HEK293 (cell line): ENCODE measurements at regions not wholly inside any gene's neighbourhood (a gene's known extent, or its start where the extent isn't known, plus 50 kb on each side); places are given as distances from the start of the nearest gene placed in this dataset.

ENCODE experiments used
- CTCF ChIA-PET: fragments of 350-600 bp; formaldehyde crosslinking; extraction: SDS; loops from one replicate; lab custom pipeline; 2021; ENCODE audit warnings: antibody characterized with exemption; lab: Yijun Ruan, JAX
- POLR2A ChIA-PET: fragments of 300-600 bp; formaldehyde crosslinking; extraction: SDS; loops from one replicate; lab custom pipeline; 2020; ENCODE audit warnings: antibody characterized with exemption, inconsistent platforms; lab: Yijun Ruan, JAX
- H3K27ac ChIP-seq: fragments of 200-500 bp; sonication (Bioruptor generic); 2 replicates; pipeline ENCODE4 v1.5.1; 2014; ENCODE audit warnings: low read depth, low read length, control low read depth, inconsistent platforms; ENCODE audit errors: extremely low read depth
- H3K36me3 ChIP-seq, 2 experiments: fragments of 200-500 bp in 1 of 2; sonication (Bioruptor generic) in 1 of 2; 1 replicate in 1 of 2; 2 replicates in 1 of 2; pipeline ENCODE4 v1.5.1; 2014 to 2017; ENCODE audit warnings: inconsistent platforms in 2 of 2, low read length in 2 of 2; ENCODE audit not compliant: control insufficient read depth in 2 of 2, insufficient read depth in 1 of 2
- H3K4me1 ChIP-seq: fragments of 200-500 bp; sonication (Bioruptor generic); 2 replicates; pipeline ENCODE4 v1.5.1; 2014; ENCODE audit warnings: mild to moderate bottlenecking, low read length, inconsistent platforms; ENCODE audit not compliant: control insufficient read depth, insufficient read depth
- H3K4me3 ChIP-seq: 2 replicates; pipeline ENCODE4 v1.5.1; 2011; ENCODE audit warnings: low read depth, mild to moderate bottlenecking, control low read depth, low read length, moderate library complexity
- H3K9me3 ChIP-seq: fragments of 200-500 bp; sonication (Bioruptor generic); 2 replicates; pipeline ENCODE4 v1.5.1; 2014; ENCODE audit warnings: low read depth, low read length, inconsistent platforms; ENCODE audit not compliant: control insufficient read depth, insufficient read depth
- HOXD13 ChIP-seq: sonication (generic); formaldehyde crosslinking; IDR thresholded peaks from 2 replicates; pipeline ENCODE4 v1.8.0; 2022; ENCODE audit warnings: missing genetic modification reagents, borderline replicate concordance
- REPIN1 ChIP-seq: fragments of 450-650 bp; formaldehyde crosslinking; IDR thresholded peaks from 2 replicates; pipeline ENCODE4 v1.5.1; 2017; ENCODE audit warnings: missing biosample characterization, missing genetic modification characterization, low read depth
- SETDB1 ChIP-seq: IDR thresholded peaks from one replicate; pipeline ENCODE4 v1.6.1; 2017; ENCODE audit warnings: mild to moderate bottlenecking, low read length, moderate library complexity, mixed read lengths; ENCODE audit not compliant: insufficient read length
- TRIM28 ChIP-seq: IDR thresholded peaks from 2 replicates; pipeline ENCODE4 v1.6.1; 2011; ENCODE audit warnings: low read length, control low read depth, borderline replicate concordance
- YY2 ChIP-seq: fragments of 450-650 bp; formaldehyde crosslinking; IDR thresholded peaks from 2 replicates; pipeline ENCODE4 v1.5.1; 2016; ENCODE audit warnings: missing biosample characterization, missing genetic modification characterization
- ZNF140 ChIP-seq: fragments of 450-650 bp; formaldehyde crosslinking; IDR thresholded peaks from 2 replicates; pipeline ENCODE4 v1.5.1; 2016; ENCODE audit warnings: missing biosample characterization, missing genetic modification characterization
- ZNF214 ChIP-seq: fragments of 450-650 bp; formaldehyde crosslinking; IDR thresholded peaks from 2 replicates; pipeline ENCODE4 v1.5.1; 2017; ENCODE audit warnings: missing biosample characterization, mild to moderate bottlenecking, missing genetic modification characterization, borderline replicate concordance
- ZNF416 ChIP-seq: fragments of 450-650 bp; formaldehyde crosslinking; IDR thresholded peaks from 2 replicates; pipeline ENCODE4 v1.5.1; 2016; ENCODE audit warnings: missing biosample characterization, missing genetic modification characterization
- ZNF473 ChIP-seq: fragments of 450-650 bp; formaldehyde crosslinking; IDR thresholded peaks from 2 replicates; pipeline ENCODE4 v1.5.1; 2017; ENCODE audit warnings: missing biosample characterization, missing genetic modification characterization
- ZNF555 ChIP-seq: fragments of 450-650 bp; formaldehyde crosslinking; conservative IDR thresholded peaks from 2 replicates; pipeline ENCODE4 v1.5.1; 2017; ENCODE audit warnings: missing biosample characterization, mild to moderate bottlenecking, missing genetic modification characterization, inconsistent platforms
- ZNF585B ChIP-seq: fragments of 450-650 bp; formaldehyde crosslinking; IDR thresholded peaks from 2 replicates; pipeline ENCODE4 v1.5.1; 2016; ENCODE audit warnings: missing biosample characterization, missing genetic modification characterization
- ZNF624 ChIP-seq: fragments of 450-650 bp; formaldehyde crosslinking; IDR thresholded peaks from 2 replicates; pipeline ENCODE4 v1.5.1; 2017; ENCODE audit warnings: missing biosample characterization, missing genetic modification characterization
- ZNF747 ChIP-seq: fragments of 450-650 bp; formaldehyde crosslinking; IDR thresholded peaks from 2 replicates; pipeline ENCODE4 v1.5.1; 2016; ENCODE audit warnings: missing biosample characterization, missing genetic modification characterization
- ZNF777 ChIP-seq: fragments of 450-650 bp; formaldehyde crosslinking; IDR thresholded peaks from 2 replicates; pipeline ENCODE4 v1.5.1; 2017; ENCODE audit warnings: missing biosample characterization, missing genetic modification characterization, borderline replicate concordance
- TF ChIP-seq, protein P1 (sequence below): fragments of 450-650 bp; formaldehyde crosslinking; IDR thresholded peaks from 2 replicates; pipeline ENCODE4 v1.5.1; 2016; ENCODE audit warnings: missing biosample characterization, missing genetic modification characterization
- TF ChIP-seq, protein P2 (sequence below): fragments of 450-650 bp; formaldehyde crosslinking; IDR thresholded peaks from 2 replicates; pipeline ENCODE4 v1.5.1; 2016; ENCODE audit warnings: missing biosample characterization, missing genetic modification characterization
- TF ChIP-seq, protein P3 (sequence below): fragments of 450-650 bp; formaldehyde crosslinking; IDR thresholded peaks from 2 replicates; pipeline ENCODE4 v1.5.1; 2016; ENCODE audit warnings: missing biosample characterization, missing genetic modification characterization
- TF ChIP-seq, protein P4 (sequence below): fragments of 450-650 bp; formaldehyde crosslinking; IDR thresholded peaks from 2 replicates; pipeline ENCODE4 v1.5.1; 2016; ENCODE audit warnings: missing biosample characterization, missing genetic modification characterization

DNA sequence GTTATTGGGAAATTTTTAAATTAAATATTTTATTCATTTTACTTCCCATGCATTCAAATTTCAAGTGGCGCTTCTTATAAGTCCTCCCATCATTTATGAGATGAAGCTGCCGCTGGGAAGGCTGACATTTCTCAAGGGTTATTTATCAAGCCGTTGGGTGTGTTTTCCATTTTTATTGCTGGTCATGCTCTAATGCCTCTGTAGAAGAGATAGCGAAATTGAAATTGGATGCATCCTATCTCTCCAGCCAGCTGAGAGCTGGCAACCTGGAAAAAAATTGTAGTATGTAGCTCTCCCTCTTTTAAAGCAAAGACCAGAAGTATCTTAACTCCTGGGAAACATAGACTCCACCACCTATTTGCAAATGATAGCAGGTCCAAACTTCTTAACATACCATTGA lies 135.9 kb downstream of the C6orf118 start (continued):
- TF ChIP-seq, protein P1, sequence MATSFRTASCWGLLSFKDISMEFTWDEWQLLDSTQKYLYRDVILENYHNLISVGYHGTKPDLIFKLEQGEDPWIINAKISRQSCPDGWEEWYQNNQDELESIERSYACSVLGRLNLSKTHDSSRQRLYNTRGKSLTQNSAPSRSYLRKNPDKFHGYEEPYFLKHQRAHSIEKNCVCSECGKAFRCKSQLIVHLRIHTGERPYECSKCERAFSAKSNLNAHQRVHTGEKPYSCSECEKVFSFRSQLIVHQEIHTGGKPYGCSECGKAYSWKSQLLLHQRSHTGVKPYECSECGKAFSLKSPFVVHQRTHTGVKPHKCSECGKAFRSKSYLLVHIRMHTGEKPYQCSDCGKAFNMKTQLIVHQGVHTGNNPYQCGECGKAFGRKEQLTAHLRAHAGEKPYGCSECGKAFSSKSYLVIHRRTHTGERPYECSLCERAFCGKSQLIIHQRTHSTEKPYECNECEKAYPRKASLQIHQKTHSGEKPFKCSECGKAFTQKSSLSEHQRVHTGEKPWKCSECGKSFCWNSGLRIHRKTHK, result no peak
- TF ChIP-seq ZNF416, result no peak

DNA sequence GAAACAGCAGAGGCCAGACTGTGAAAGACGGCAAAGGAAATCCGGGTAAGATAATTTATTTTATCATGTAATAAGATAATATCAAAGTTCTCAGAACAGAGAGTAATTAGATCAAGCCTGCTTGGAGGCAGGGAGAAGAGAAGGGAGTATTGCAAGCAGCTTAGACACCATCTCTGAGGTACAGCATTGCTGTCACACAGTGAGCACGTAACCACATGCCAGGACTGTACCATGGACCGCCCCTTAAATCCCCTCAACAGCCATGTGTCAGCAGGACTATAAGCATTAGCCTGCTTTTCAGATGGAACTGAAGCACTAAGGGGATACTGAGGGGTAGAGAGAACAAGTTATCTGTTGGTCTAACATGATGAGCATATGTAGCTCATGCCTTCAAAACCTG lies 141.5 kb downstream of the C6orf118 start:
- H3K27ac ChIP-seq, result no peak overlapping the region
- no peaks in the 10 kb centered on the region for H3K9me3 ChIP-seq
- H3K4me1 ChIP-seq, result no peaks in the 10 kb centered on the region
- no peak overlapping the region for H3K4me3 ChIP-seq
- POLR2A ChIA-PET, result no interaction called here
- TF ChIP-seq, protein P2, sequence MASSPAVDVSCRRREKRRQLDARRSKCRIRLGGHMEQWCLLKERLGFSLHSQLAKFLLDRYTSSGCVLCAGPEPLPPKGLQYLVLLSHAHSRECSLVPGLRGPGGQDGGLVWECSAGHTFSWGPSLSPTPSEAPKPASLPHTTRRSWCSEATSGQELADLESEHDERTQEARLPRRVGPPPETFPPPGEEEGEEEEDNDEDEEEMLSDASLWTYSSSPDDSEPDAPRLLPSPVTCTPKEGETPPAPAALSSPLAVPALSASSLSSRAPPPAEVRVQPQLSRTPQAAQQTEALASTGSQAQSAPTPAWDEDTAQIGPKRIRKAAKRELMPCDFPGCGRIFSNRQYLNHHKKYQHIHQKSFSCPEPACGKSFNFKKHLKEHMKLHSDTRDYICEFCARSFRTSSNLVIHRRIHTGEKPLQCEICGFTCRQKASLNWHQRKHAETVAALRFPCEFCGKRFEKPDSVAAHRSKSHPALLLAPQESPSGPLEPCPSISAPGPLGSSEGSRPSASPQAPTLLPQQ (tag by site-specific recombination), result no peak
- TF ChIP-seq, protein P3, sequence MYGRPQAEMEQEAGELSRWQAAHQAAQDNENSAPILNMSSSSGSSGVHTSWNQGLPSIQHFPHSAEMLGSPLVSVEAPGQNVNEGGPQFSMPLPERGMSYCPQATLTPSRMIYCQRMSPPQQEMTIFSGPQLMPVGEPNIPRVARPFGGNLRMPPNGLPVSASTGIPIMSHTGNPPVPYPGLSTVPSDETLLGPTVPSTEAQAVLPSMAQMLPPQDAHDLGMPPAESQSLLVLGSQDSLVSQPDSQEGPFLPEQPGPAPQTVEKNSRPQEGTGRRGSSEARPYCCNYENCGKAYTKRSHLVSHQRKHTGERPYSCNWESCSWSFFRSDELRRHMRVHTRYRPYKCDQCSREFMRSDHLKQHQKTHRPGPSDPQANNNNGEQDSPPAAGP (tag by site-specific recombination), result no peak
- TF ChIP-seq, protein P4, sequence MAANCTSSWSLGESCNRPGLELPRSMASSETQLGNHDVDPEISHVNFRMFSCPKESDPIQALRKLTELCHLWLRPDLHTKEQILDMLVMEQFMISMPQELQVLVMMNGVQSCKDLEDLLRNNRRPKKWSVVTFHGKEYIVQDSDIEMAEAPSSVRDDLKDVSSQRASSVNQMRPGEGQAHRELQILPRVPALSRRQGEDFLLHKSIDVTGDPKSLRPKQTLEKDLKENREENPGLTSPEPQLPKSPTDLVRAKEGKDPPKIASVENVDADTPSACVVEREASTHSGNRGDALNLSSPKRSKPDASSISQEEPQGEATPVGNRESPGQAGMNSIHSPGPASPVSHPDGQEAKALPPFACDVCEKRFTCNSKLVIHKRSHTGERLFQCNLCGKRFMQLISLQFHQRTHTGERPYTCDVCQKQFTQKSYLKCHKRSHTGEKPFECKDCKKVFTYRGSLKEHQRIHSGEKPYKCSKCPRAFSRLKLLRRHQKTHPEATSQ (tag by site-specific recombination), result no peak
- TF ChIP-seq ZNF140 (tag by site-specific recombination), result no peak
- no peak for TF ChIP-seq ZNF555 (tag by site-specific recombination)
- no peak for TF ChIP-seq ZNF777 (tag by site-specific recombination)
- TF ChIP-seq ZNF747 (tag by site-specific recombination), result no peak
- no peaks in the 10 kb centered on the region for H3K36me3 ChIP-seq
- CTCF ChIA-PET, result no interaction called here

DNA sequence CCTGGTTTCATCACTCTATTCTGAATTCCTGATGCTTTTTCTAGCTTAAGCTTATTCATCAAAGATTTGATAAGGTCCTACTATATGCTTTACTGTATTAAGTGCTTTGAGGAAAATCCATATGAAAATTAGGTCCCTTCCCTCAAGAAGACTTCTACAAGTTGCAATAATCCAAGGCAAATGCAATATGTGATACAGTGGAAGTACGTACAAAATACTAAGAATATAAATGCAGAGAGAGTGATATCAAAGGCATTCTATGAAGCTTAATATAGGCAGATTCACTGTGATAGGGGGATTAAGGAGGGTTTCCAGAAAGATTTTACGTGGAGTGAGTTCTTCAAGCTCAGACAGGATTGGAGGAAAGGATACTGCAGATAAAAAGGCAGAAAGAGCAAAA lies 142.1 kb downstream of the C6orf118 start:
- no peak overlapping the region for H3K4me3 ChIP-seq
- CTCF ChIA-PET, result no interaction called here
- H3K36me3 ChIP-seq, result no peaks in the 10 kb centered on the region
- TF ChIP-seq YY2 (tag by site-specific recombination), result no peak
- TF ChIP-seq ZNF747 (tag by site-specific recombination), result no peak
- TF ChIP-seq REPIN1 (tag by site-specific recombination), result no peak
- no peak for TF ChIP-seq HOXD13 (CRISPR knock-in tag)
- no peak for TF ChIP-seq ZNF473 (tag by site-specific recombination)
- TF ChIP-seq, all 188 proteins: peak for 0
- H3K27ac ChIP-seq, result no peak overlapping the region
- H3K9me3 ChIP-seq, result no peaks in the 10 kb centered on the region
- POLR2A ChIA-PET, result no interaction called here
- H3K4me1 ChIP-seq, result no peaks in the 10 kb centered on the region

DNA sequence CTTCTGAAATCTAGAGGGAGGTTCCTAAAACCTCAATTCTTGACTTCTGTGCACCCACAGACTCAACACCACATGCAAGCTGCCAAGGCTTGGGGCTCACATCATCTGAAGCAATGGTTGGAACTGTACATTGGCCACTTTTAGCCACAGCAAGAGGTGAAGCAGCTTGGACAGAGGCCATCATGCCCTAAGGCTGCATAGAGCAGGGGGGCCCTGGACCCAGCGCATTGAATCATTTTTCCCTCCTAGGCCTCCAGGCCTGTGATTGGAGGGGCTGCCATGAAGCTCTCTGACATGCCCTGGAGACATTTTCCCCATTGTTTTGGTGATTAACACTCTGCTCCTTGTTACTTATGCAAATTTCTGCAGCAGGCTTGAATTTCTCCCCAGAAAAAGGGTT lies 145.9 kb downstream of the C6orf118 start:
- ChIA-PET POLR2A (no interaction called here), CTCF (no interaction called here)
- H3K4me1 ChIP-seq, result no peaks in the 10 kb centered on the region
- TF ChIP-seq ZNF214 (tag by site-specific recombination) (no peak), TRIM28 (peak; percentile 68; the same call in 1 of the 2 replicates), ZNF585B (tag by site-specific recombination) (peak; percentile 84), ZNF624 (tag by site-specific recombination) (no peak), SETDB1 (peak; percentile 68)
- H3K4me3 ChIP-seq, result no peak overlapping the region
- H3K9me3 ChIP-seq, result no peaks in the 10 kb centered on the region
- no peaks in the 10 kb centered on the region for H3K36me3 ChIP-seq
- no peak overlapping the region for H3K27ac ChIP-seq
